ENCODE measurements at regions not wholly inside any gene's neighbourhood (a gene's known extent, or its start where the extent isn't known, plus 50 kb on each side); places are given as distances from the start of the nearest gene placed in this dataset.

GRCh38 chr12:88251798-88252197 is 109.7 kb downstream of the TMTC3 start:
- Histone ChIP-seq H3K4me1 (peaks cover 0 to 27% (median 7%) of the 10 kb centered on the region in 4 donors), H3K27ac (no peak overlapping the region), H3K9me3 (no peaks in the 10 kb centered on the region), H3K27me3 (no peaks in the 10 kb centered on the region), H3K36me3 (no peaks in the 10 kb centered on the region), H3K4me3 (no peak overlapping the region)
- no peak for TF ChIP-seq POLR2A (IDR thresholded peaks at IDR 0.05)
- TF ChIP-seq, protein P1, sequence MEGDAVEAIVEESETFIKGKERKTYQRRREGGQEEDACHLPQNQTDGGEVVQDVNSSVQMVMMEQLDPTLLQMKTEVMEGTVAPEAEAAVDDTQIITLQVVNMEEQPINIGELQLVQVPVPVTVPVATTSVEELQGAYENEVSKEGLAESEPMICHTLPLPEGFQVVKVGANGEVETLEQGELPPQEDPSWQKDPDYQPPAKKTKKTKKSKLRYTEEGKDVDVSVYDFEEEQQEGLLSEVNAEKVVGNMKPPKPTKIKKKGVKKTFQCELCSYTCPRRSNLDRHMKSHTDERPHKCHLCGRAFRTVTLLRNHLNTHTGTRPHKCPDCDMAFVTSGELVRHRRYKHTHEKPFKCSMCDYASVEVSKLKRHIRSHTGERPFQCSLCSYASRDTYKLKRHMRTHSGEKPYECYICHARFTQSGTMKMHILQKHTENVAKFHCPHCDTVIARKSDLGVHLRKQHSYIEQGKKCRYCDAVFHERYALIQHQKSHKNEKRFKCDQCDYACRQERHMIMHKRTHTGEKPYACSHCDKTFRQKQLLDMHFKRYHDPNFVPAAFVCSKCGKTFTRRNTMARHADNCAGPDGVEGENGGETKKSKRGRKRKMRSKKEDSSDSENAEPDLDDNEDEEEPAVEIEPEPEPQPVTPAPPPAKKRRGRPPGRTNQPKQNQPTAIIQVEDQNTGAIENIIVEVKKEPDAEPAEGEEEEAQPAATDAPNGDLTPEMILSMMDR (IDR thresholded peaks at IDR 0.05): no peak
- no peak for TF ChIP-seq POLR2AphosphoS5 (IDR thresholded peaks at IDR 0.05)
- TF ChIP-seq EP300 (IDR thresholded peaks at IDR 0.05): no peak
- intact Hi-C loops (cut with DNase I; ENCODE audit: low total_unique reads): no loop called here
- DNase-seq: no peak

- Histone ChIP-seq H3K27me3 (no peaks in the 10 kb centered on the region), H3K27ac (peak overlapping the region in 2 of 5 donors; percentile 22 to 40), H3K36me3 (no peaks in the 10 kb centered on the region), H3K4me3 (no peak overlapping the region), H3K4me1 (peaks cover 0 to 19% (median 3%) of the 10 kb centered on the region in 4 donors), H3K9me3 (no peaks in the 10 kb centered on the region)
- DNase-seq: peak in 1 of 2 donors; percentile 63
- intact Hi-C loops (cut with DNase I; ENCODE audit: low total_unique reads): no loop called here
- TF ChIP-seq, protein P1 (IDR thresholded peaks at IDR 0.05): no peak
- no peak for TF ChIP-seq EP300 (IDR thresholded peaks at IDR 0.05)
- TF ChIP-seq POLR2AphosphoS5 (IDR thresholded peaks at IDR 0.05): no peak
- no peak for TF ChIP-seq POLR2A (IDR thresholded peaks at IDR 0.05)
Observed at GRCh38 chr12:88253371-88253978, 111.4 kb downstream of the TMTC3 start.

DNA sequence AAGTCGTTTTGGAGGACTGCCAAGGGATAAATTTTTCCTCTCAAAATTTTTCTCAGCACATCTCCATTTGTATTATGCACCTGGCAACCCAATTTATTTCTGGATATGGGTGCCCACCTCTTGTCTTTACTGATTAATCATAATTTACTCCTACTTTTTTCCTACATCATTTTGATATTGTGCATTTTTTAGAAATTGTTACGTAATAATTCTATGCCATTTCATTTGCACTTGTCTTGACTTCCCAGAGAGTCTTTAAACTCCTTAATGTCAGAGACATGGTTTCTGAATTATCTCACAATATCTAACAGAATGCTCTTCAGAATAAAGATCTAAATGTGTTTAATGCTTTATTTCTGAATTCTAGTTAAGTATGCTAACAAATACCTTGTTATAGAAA is 113.1 kb downstream of the TMTC3 start:
- no peak for TF ChIP-seq EP300 (IDR thresholded peaks at IDR 0.05)
- no peak for TF ChIP-seq POLR2A (IDR thresholded peaks at IDR 0.05)
- TF ChIP-seq, protein P1 (IDR thresholded peaks at IDR 0.05): no peak
- TF ChIP-seq POLR2AphosphoS5 (IDR thresholded peaks at IDR 0.05): no peak
- peaks cover 0 to 19% (median 3%) of the 10 kb centered on the region in 4 donors for H3K4me1 ChIP-seq
- 84 to 93% (median 86%) methylated on average over 2 of the region's 2 CpGs for WGBS, 5 donors
- no peak overlapping the region for H3K27ac ChIP-seq
- no peaks in the 10 kb centered on the region for H3K36me3 ChIP-seq
- DNase-seq: no peak
- no peaks in the 10 kb centered on the region for H3K9me3 ChIP-seq
- no peaks in the 10 kb centered on the region for H3K27me3 ChIP-seq
- intact Hi-C loops (cut with DNase I; ENCODE audit: low total_unique reads): no loop called here
- no peak overlapping the region for H3K4me3 ChIP-seq

- Histone ChIP-seq H3K27ac (no peak overlapping the region), H3K4me3 (no peak overlapping the region), H3K4me1 (peaks cover 0 to 19% (median 3%) of the 10 kb centered on the region in 4 donors), H3K9me3 (no peaks in the 10 kb centered on the region), H3K36me3 (no peaks in the 10 kb centered on the region), H3K27me3 (no peaks in the 10 kb centered on the region)
- DNase-seq: no peak
- intact Hi-C loops (cut with DNase I; ENCODE audit: low total_unique reads): no loop called here
- no peak for TF ChIP-seq EP300 (IDR thresholded peaks at IDR 0.05)
- no peak for TF ChIP-seq POLR2AphosphoS5 (IDR thresholded peaks at IDR 0.05)
- TF ChIP-seq, protein P1 (IDR thresholded peaks at IDR 0.05): no peak
- TF ChIP-seq POLR2A (IDR thresholded peaks at IDR 0.05): no peak
Observed at GRCh38 chr12:88255847-88256246, 113.7 kb downstream of the TMTC3 start.

Data from stomach (tissue), 8 donors.